ENCODE measurements at regions not wholly inside any gene's neighbourhood (a gene's known extent, or its start where the extent isn't known, plus 50 kb on each side); places are given as distances from the start of the nearest gene placed in this dataset.

GRCh38 chr2:172160839-172161238 lies 58.1 kb upstream of the DLX2 start:
- Histone ChIP-seq H2AFZ (ENCODE audit: low read length) (no peak overlapping the region), H4K20me1 (ENCODE audit: control insufficient read depth, extremely low read depth, insufficient read depth, low read length) (no peaks in the 10 kb centered on the region), H3K4me2 (ENCODE audit: extremely low read depth, insufficient read depth, low read length) (no peak overlapping the region), H3K79me2 (ENCODE audit: control insufficient read depth, insufficient read depth, low read length) (no peaks in the 10 kb centered on the region), H3K4me1 (ENCODE audit: control insufficient read depth, extremely low read depth, insufficient read depth, low read length) (no peaks in the 10 kb centered on the region), H3K27ac (ENCODE audit: insufficient read depth, low read length) (no peak overlapping the region), H3K27me3 (ENCODE audit: control insufficient read depth, insufficient read depth, low read length) (peaks cover 10% of the 10 kb centered on the region), H3K9me3 (ENCODE audit: control insufficient read depth, insufficient read depth, low read depth, low read length) (no peaks in the 10 kb centered on the region), H3K36me3 (ENCODE audit: control insufficient read depth, insufficient read depth, low read length) (no peaks in the 10 kb centered on the region), H3K9ac (ENCODE audit: insufficient read depth, low read length) (no peak overlapping the region), H3K4me3 (replicated peaks in 1 of 4; ENCODE audit: control extremely low read depth in 1 of 4, insufficient read depth in 1 of 4, low read depth in 3 of 4, low read length in 4 of 4) (no peak overlapping the region)
- TF ChIP-seq, protein P1, sequence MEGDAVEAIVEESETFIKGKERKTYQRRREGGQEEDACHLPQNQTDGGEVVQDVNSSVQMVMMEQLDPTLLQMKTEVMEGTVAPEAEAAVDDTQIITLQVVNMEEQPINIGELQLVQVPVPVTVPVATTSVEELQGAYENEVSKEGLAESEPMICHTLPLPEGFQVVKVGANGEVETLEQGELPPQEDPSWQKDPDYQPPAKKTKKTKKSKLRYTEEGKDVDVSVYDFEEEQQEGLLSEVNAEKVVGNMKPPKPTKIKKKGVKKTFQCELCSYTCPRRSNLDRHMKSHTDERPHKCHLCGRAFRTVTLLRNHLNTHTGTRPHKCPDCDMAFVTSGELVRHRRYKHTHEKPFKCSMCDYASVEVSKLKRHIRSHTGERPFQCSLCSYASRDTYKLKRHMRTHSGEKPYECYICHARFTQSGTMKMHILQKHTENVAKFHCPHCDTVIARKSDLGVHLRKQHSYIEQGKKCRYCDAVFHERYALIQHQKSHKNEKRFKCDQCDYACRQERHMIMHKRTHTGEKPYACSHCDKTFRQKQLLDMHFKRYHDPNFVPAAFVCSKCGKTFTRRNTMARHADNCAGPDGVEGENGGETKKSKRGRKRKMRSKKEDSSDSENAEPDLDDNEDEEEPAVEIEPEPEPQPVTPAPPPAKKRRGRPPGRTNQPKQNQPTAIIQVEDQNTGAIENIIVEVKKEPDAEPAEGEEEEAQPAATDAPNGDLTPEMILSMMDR (conservative IDR thresholded peaks at IDR 0.05 in 1 of 2, IDR thresholded peaks at IDR 0.05 in 1 of 2; ENCODE audit: low read depth in 1 of 2, low read length in 2 of 2) = no peak
- no peak for TF ChIP-seq EZH2 (IDR thresholded peaks at IDR 0.05; ENCODE audit: low read length, missing control alignments)
- DNase-seq (ENCODE audit: low read depth in 2 of 2) = no peak

DNA sequence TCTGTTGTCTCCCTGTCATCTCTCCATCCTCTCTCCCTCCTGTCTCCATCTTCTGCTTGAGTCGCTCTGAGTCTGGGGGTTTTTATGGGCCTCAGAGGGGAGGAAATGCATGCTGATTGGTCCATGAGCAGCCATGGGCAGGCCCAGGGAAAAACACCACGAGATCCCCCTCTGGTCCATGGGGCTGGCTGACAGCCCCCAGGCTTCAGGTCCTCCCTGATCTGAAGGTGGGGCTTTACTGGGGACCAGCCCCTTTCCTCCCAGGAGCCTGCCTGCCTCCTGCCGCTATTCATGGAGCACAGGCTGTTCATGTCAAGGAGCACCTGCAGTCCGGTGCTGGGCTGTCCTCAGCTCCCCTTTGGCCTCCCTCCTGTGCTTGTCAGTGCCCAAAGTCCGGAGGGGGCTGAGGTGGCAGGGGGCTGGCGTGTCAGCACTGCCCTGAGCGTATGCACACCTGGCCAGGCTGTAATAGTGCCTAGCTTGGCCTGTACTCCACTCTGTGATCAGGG lies 59.6 kb upstream of the DLX2 start:
- Histone ChIP-seq H3K27me3 (ENCODE audit: control insufficient read depth, insufficient read depth, low read length) (peaks cover 8% of the 10 kb centered on the region), H3K4me3 (replicated peaks in 1 of 4; ENCODE audit: control extremely low read depth in 1 of 4, insufficient read depth in 1 of 4, low read depth in 3 of 4, low read length in 4 of 4) (no peak overlapping the region), H3K9ac (ENCODE audit: insufficient read depth, low read length) (no peak overlapping the region), H3K9me3 (ENCODE audit: control insufficient read depth, insufficient read depth, low read depth, low read length) (no peaks in the 10 kb centered on the region), H2AFZ (ENCODE audit: low read length) (no peak overlapping the region), H3K79me2 (ENCODE audit: control insufficient read depth, insufficient read depth, low read length) (no peaks in the 10 kb centered on the region), H3K27ac (ENCODE audit: insufficient read depth, low read length) (no peak overlapping the region), H3K36me3 (ENCODE audit: control insufficient read depth, insufficient read depth, low read length) (no peaks in the 10 kb centered on the region), H3K4me1 (ENCODE audit: control insufficient read depth, extremely low read depth, insufficient read depth, low read length) (no peaks in the 10 kb centered on the region), H4K20me1 (ENCODE audit: control insufficient read depth, extremely low read depth, insufficient read depth, low read length) (no peaks in the 10 kb centered on the region), H3K4me2 (ENCODE audit: extremely low read depth, insufficient read depth, low read length) (no peak overlapping the region)
- TF ChIP-seq EZH2 (IDR thresholded peaks at IDR 0.05; ENCODE audit: low read length, missing control alignments) = no peak
- TF ChIP-seq, protein P1 (conservative IDR thresholded peaks at IDR 0.05 in 1 of 2, IDR thresholded peaks at IDR 0.05 in 1 of 2; ENCODE audit: low read depth in 1 of 2, low read length in 2 of 2) = no peak
- no peak for DNase-seq (ENCODE audit: low read depth in 2 of 2)

DNA sequence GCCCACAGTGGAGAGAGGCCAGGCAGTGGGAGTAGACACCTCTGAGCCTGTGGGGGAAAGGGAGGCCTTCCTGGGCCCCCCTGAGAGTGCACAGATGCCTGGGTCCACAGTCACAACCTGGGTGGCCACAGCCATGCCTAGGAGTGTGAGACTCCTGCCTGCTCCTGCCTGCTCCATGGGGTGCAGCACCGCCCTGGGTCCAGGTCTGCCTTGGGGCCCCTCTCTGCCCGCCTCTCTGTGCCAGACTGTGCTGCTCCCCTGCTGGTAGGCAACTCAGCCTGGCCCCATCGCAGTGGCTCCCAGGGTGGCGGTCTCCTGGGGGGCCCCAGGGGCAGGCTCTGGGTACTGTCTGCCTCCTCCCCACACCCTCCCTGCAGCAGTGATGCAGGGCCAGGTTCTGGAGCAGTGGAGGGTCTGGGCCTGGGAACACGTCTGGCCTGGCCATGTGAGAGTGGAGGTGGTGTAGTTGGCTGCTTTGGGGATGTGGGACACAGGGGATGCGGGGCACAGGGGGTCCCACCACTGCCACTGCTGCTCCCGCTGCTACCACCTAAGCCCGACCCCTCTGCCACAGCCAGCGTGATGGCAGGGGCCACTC lies 60.1 kb upstream of the DLX2 start:
- Histone ChIP-seq H3K9me3 (ENCODE audit: control insufficient read depth, insufficient read depth, low read depth, low read length) (no peaks in the 10 kb centered on the region), H3K79me2 (ENCODE audit: control insufficient read depth, insufficient read depth, low read length) (no peaks in the 10 kb centered on the region), H3K36me3 (ENCODE audit: control insufficient read depth, insufficient read depth, low read length) (no peaks in the 10 kb centered on the region), H2AFZ (ENCODE audit: low read length) (no peak overlapping the region), H4K20me1 (ENCODE audit: control insufficient read depth, extremely low read depth, insufficient read depth, low read length) (no peaks in the 10 kb centered on the region), H3K9ac (ENCODE audit: insufficient read depth, low read length) (no peak overlapping the region), H3K27me3 (ENCODE audit: control insufficient read depth, insufficient read depth, low read length) (peaks cover 5% of the 10 kb centered on the region), H3K4me3 (replicated peaks in 1 of 4; ENCODE audit: control extremely low read depth in 1 of 4, insufficient read depth in 1 of 4, low read depth in 3 of 4, low read length in 4 of 4) (no peak overlapping the region), H3K4me1 (ENCODE audit: control insufficient read depth, extremely low read depth, insufficient read depth, low read length) (no peaks in the 10 kb centered on the region), H3K27ac (ENCODE audit: insufficient read depth, low read length) (no peak overlapping the region), H3K4me2 (ENCODE audit: extremely low read depth, insufficient read depth, low read length) (no peak overlapping the region)
- no peak for TF ChIP-seq EZH2 (IDR thresholded peaks at IDR 0.05; ENCODE audit: low read length, missing control alignments)
- DNase-seq (ENCODE audit: low read depth in 2 of 2) = no peak
